Adrenal gland (tissue), 5 donors: ENCODE measurements at regions not wholly inside any gene's neighbourhood (a gene's known extent, or its start where the extent isn't known, plus 50 kb on each side); places are given as distances from the start of the nearest gene placed in this dataset.

Experiments
- CTCF ChIP-seq, 6 experiments: fragments of 450-650 bp in 4 of 6; fragments of 200-600 bp in 2 of 6; sonication (generic) in 1 of 6; IDR thresholded peaks; 1 replicate in 5 of 6; 2 replicates in 1 of 6; pipeline versions ENCODE4 v1.5.1 to v1.8.0; 2016 to 2021; ENCODE audit warnings: antibody characterized with exemption in 6 of 6, mild to moderate bottlenecking in 2 of 6, moderate library complexity in 1 of 6
- POLR2A ChIP-seq, 2 donors: fragments of 450-650 bp; IDR thresholded peaks; one replicate each; pipeline ENCODE4 v1.6.1; 2017; ENCODE audit warnings: antibody characterized with exemption in 2 of 2, mild to moderate bottlenecking in 2 of 2, moderate library complexity in 1 of 2
- donor health status: DM: no; HTN: no; CAD: no.

DNA sequence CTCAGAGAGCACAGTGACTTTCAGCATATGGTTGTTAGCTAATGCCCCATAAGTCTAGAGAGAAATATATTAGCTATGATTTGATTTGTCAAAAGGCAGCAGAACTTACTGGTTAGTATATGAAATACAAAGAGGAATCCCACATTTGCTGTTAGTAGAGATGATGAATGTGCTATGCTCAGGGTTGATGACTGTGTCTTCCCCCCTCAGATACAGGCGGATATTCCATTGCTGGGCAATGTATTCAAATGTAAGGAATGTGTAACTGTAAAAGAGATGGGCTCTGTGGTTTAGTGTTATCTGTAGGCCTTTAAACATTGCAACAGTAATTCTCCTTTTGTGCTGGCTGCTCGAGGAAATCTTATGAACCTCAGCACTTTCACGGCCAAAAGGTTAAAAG, 528.9 kb upstream of the ARX start:
- no peak for TF ChIP-seq CTCF (IDR thresholded peaks at IDR 0.05)
- no peak for TF ChIP-seq POLR2A (IDR thresholded peaks at IDR 0.05)
